ENCODE measurements at regions not wholly inside any gene's neighbourhood (a gene's known extent, or its start where the extent isn't known, plus 50 kb on each side); places are given as distances from the start of the nearest gene placed in this dataset.

DNA sequence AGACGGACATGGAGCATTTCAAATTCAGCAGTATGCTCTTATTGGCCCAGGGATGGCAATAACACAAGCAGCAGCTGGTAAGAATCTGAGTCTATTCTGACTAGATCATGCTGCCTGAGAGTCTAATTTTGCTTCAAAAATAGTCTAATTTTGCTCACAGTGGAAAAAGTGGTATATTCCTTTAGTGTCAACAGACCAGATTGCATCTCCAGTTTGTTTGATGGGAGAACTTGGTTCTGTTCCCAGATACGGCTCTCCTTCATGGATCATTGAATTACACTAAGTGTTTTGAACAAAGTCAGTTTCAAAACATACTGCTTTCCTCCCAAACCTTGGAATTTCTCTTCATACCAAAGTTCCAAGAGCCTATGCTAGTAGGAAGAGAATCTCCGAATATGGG is 586.1 kb downstream of the RNF144B start:
- Mint-ChIP-seq H3K4me3 (ENCODE audit: unreplicated experiment) (no peak overlapping the region), H3K27ac (ENCODE audit: unreplicated experiment) (no peak overlapping the region), H3K9me3 (ENCODE audit: low read depth) (no peaks in the 10 kb centered on the region), H3K4me1 (ENCODE audit: low read depth) (peaks cover 21% of the 10 kb centered on the region), H3K27me3 (ENCODE audit: low read depth) (no peaks in the 10 kb centered on the region), H3K36me3 (ENCODE audit: low read depth) (no peaks in the 10 kb centered on the region)
- TF ChIP-seq, protein P1, sequence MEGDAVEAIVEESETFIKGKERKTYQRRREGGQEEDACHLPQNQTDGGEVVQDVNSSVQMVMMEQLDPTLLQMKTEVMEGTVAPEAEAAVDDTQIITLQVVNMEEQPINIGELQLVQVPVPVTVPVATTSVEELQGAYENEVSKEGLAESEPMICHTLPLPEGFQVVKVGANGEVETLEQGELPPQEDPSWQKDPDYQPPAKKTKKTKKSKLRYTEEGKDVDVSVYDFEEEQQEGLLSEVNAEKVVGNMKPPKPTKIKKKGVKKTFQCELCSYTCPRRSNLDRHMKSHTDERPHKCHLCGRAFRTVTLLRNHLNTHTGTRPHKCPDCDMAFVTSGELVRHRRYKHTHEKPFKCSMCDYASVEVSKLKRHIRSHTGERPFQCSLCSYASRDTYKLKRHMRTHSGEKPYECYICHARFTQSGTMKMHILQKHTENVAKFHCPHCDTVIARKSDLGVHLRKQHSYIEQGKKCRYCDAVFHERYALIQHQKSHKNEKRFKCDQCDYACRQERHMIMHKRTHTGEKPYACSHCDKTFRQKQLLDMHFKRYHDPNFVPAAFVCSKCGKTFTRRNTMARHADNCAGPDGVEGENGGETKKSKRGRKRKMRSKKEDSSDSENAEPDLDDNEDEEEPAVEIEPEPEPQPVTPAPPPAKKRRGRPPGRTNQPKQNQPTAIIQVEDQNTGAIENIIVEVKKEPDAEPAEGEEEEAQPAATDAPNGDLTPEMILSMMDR (IDR thresholded peaks at IDR 0.05): no peak
- no peak for DNase-seq (ENCODE audit: low spot score)

GRCh38 chr6:18976091-18976490 is 588.9 kb downstream of the RNF144B start:
- Mint-ChIP-seq H3K36me3 (ENCODE audit: low read depth) (no peaks in the 10 kb centered on the region), H3K27me3 (ENCODE audit: low read depth) (no peaks in the 10 kb centered on the region), H3K27ac (ENCODE audit: unreplicated experiment) (no peak overlapping the region), H3K4me1 (ENCODE audit: low read depth) (peaks cover 23% of the 10 kb centered on the region), H3K4me3 (ENCODE audit: unreplicated experiment) (no peak overlapping the region), H3K9me3 (ENCODE audit: low read depth) (no peaks in the 10 kb centered on the region)
- TF ChIP-seq, protein P1 (IDR thresholded peaks at IDR 0.05): no peak
- DNase-seq (ENCODE audit: low spot score): no peak

DNA sequence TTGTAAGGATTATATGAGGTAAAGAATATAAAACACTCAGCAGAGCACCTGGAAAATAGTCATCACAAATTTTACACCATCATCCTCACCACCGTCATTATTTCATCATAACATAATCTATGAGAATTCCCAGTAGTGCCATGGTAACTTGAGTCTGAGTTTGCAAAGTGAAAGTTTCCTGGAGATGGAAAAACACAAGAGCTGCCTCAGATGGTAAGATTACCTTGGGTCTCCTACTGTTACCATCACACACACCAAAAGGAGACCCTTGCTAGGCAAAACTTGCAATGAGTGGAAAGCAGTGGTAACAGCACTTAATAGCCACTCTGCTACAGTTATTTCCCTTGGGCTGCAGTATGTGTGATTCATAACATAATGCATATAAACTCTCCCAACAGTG is 589.8 kb downstream of the RNF144B start:
- no peaks in the 10 kb centered on the region for H3K27me3 Mint-ChIP-seq (ENCODE audit: low read depth)

GRCh38 chr6:18978337-18979128 is 591.4 kb downstream of the RNF144B start:
- H3K27ac Mint-ChIP-seq (ENCODE audit: unreplicated experiment): peak overlapping the region; percentile 64
- H3K4me3 Mint-ChIP-seq (ENCODE audit: unreplicated experiment): no peak overlapping the region
- DNase-seq (ENCODE audit: low spot score): no peak
- no peaks in the 10 kb centered on the region for H3K36me3 Mint-ChIP-seq (ENCODE audit: low read depth)
- no peaks in the 10 kb centered on the region for H3K9me3 Mint-ChIP-seq (ENCODE audit: low read depth)
- H3K4me1 Mint-ChIP-seq (ENCODE audit: low read depth): peaks cover 27% of the 10 kb centered on the region
- TF ChIP-seq, protein P1 (IDR thresholded peaks at IDR 0.05): no peak
- H3K27me3 Mint-ChIP-seq (ENCODE audit: low read depth): no peaks in the 10 kb centered on the region

More for the DNA sequence above, 589.8 kb downstream of the RNF144B start:
- Mint-ChIP-seq H3K9me3 (ENCODE audit: low read depth) (no peaks in the 10 kb centered on the region), H3K36me3 (ENCODE audit: low read depth) (no peaks in the 10 kb centered on the region), H3K4me3 (ENCODE audit: unreplicated experiment) (no peak overlapping the region), H3K27ac (ENCODE audit: unreplicated experiment) (no peak overlapping the region), H3K4me1 (ENCODE audit: low read depth) (peaks cover 24% of the 10 kb centered on the region)
- TF ChIP-seq, protein P1 (IDR thresholded peaks at IDR 0.05): no peak
- no peak for DNase-seq (ENCODE audit: low spot score)

GRCh38 chr6:18985061-18985460 is 597.9 kb downstream of the RNF144B start:
- H3K27me3 Mint-ChIP-seq (ENCODE audit: low read depth): no peaks in the 10 kb centered on the region
- H3K27ac Mint-ChIP-seq (ENCODE audit: unreplicated experiment): no peak overlapping the region
- H3K36me3 Mint-ChIP-seq (ENCODE audit: low read depth): no peaks in the 10 kb centered on the region
- H3K4me1 Mint-ChIP-seq (ENCODE audit: low read depth): peaks cover 8% of the 10 kb centered on the region
- no peak for DNase-seq (ENCODE audit: low spot score)
- H3K4me3 Mint-ChIP-seq (ENCODE audit: unreplicated experiment): no peak overlapping the region
- H3K9me3 Mint-ChIP-seq (ENCODE audit: low read depth): no peaks in the 10 kb centered on the region
- TF ChIP-seq, protein P1 (IDR thresholded peaks at IDR 0.05): no peak
